Mucosa of rectum (tissue), 2 donors: ENCODE measurements at regions not wholly inside any gene's neighbourhood (a gene's known extent, or its start where the extent isn't known, plus 50 kb on each side); places are given as distances from the start of the nearest gene placed in this dataset.

Experiments used
- H3K27ac ChIP-seq, 2 donors: one replicate each; pipeline ENCODE4 v1.7.0; 2013; ENCODE audit warnings: inconsistent platforms in 2 of 2, low read depth in 2 of 2, low read length in 2 of 2
- H3K27me3 ChIP-seq, 2 donors: one replicate each; pipeline ENCODE4 v1.7.0; 2013; ENCODE audit warnings: low read length in 2 of 2; ENCODE audit not compliant: control insufficient read depth in 2 of 2, insufficient read depth in 2 of 2
- H3K36me3 ChIP-seq, 2 donors: one replicate each; pipeline ENCODE4 v1.7.0; 2013; ENCODE audit warnings: low read length in 2 of 2; ENCODE audit not compliant: control insufficient read depth in 2 of 2, insufficient read depth in 2 of 2
- H3K4me1 ChIP-seq, 2 donors: one replicate each; pipeline ENCODE4 v1.7.0; 2013; ENCODE audit warnings: low read length in 2 of 2, mild to moderate bottlenecking in 1 of 2; ENCODE audit not compliant: control insufficient read depth in 2 of 2, insufficient read depth in 2 of 2
- H3K4me3 ChIP-seq, 2 donors: one replicate each; pipeline ENCODE4 v1.7.0; 2013; ENCODE audit warnings: low read length in 2 of 2
- H3K9ac ChIP-seq, 2 donors: one replicate each; pipeline ENCODE4 v1.7.0; 2013; ENCODE audit warnings: low read length in 2 of 2, low read depth in 1 of 2, mild to moderate bottlenecking in 1 of 2
- H3K9me3 ChIP-seq, 2 donors: one replicate each; pipeline ENCODE4 v1.7.0; 2013; ENCODE audit warnings: low read length in 2 of 2; ENCODE audit not compliant: control insufficient read depth in 2 of 2
- donor health status: healthy.
- donor health status: Normal muscosa, but diverticular disease.

- Histone ChIP-seq H3K36me3 (no peaks in the 10 kb centered on the region), H3K9ac (no peak overlapping the region), H3K27me3 (no peaks in the 10 kb centered on the region), H3K9me3 (no peaks in the 10 kb centered on the region), H3K4me3 (no peak overlapping the region), H3K4me1 (no peaks in the 10 kb centered on the region), H3K27ac (no peak overlapping the region)
These were observed 151.4 kb downstream of the CHRM3 start for GRCh38 chr1:239537795-239538194.

- H3K27me3 ChIP-seq, result no peaks in the 10 kb centered on the region
- no peaks in the 10 kb centered on the region for H3K9me3 ChIP-seq
- H3K4me1 ChIP-seq, result no peaks in the 10 kb centered on the region
- no peak overlapping the region for H3K4me3 ChIP-seq
- H3K27ac ChIP-seq, result no peak overlapping the region
- no peak overlapping the region for H3K9ac ChIP-seq
- no peaks in the 10 kb centered on the region for H3K36me3 ChIP-seq
These were observed 152.0 kb downstream of the CHRM3 start for GRCh38 chr1:239538239-239538988.

GRCh38 chr1:239539051-239539450 lies 152.7 kb downstream of the CHRM3 start:
- no peak overlapping the region for H3K9ac ChIP-seq
- no peak overlapping the region for H3K4me3 ChIP-seq
- H3K36me3 ChIP-seq, result no peaks in the 10 kb centered on the region
- H3K9me3 ChIP-seq, result no peaks in the 10 kb centered on the region
- H3K4me1 ChIP-seq, result no peaks in the 10 kb centered on the region
- no peak overlapping the region for H3K27ac ChIP-seq
- no peaks in the 10 kb centered on the region for H3K27me3 ChIP-seq

- Histone ChIP-seq H3K4me1 (no peaks in the 10 kb centered on the region), H3K27ac (no peak overlapping the region), H3K9me3 (no peaks in the 10 kb centered on the region), H3K36me3 (no peaks in the 10 kb centered on the region), H3K27me3 (no peaks in the 10 kb centered on the region), H3K4me3 (no peak overlapping the region), H3K9ac (no peak overlapping the region)
These were observed 153.4 kb downstream of the CHRM3 start for GRCh38 chr1:239539812-239540211.

GRCh38 chr1:239543873-239544272 lies 157.5 kb downstream of the CHRM3 start:
- H3K9me3 ChIP-seq, result no peaks in the 10 kb centered on the region
- H3K36me3 ChIP-seq, result no peaks in the 10 kb centered on the region
- H3K9ac ChIP-seq, result no peak overlapping the region
- no peak overlapping the region for H3K27ac ChIP-seq
- no peaks in the 10 kb centered on the region for H3K4me1 ChIP-seq
- no peak overlapping the region for H3K4me3 ChIP-seq
- no peaks in the 10 kb centered on the region for H3K27me3 ChIP-seq

GRCh38 chr1:239545466-239545865 lies 159.1 kb downstream of the CHRM3 start:
- Histone ChIP-seq H3K4me3 (no peak overlapping the region), H3K9ac (no peak overlapping the region), H3K9me3 (no peaks in the 10 kb centered on the region), H3K36me3 (no peaks in the 10 kb centered on the region), H3K27ac (no peak overlapping the region), H3K4me1 (no peaks in the 10 kb centered on the region), H3K27me3 (no peaks in the 10 kb centered on the region)

- peak overlapping the region in 1 of 2 donors; percentile 20 for H3K4me3 ChIP-seq
- no peaks in the 10 kb centered on the region for H3K9me3 ChIP-seq
- no peak overlapping the region for H3K9ac ChIP-seq
- no peaks in the 10 kb centered on the region for H3K27me3 ChIP-seq
- H3K27ac ChIP-seq, result no peak overlapping the region
- H3K36me3 ChIP-seq, result no peaks in the 10 kb centered on the region
- H3K4me1 ChIP-seq, result no peaks in the 10 kb centered on the region
These were observed 161.6 kb downstream of the CHRM3 start for GRCh38 chr1:239547987-239548386.

- Histone ChIP-seq H3K4me1 (no peaks in the 10 kb centered on the region), H3K27me3 (no peaks in the 10 kb centered on the region), H3K4me3 (no peak overlapping the region), H3K36me3 (no peaks in the 10 kb centered on the region), H3K9me3 (no peaks in the 10 kb centered on the region), H3K27ac (no peak overlapping the region), H3K9ac (no peak overlapping the region)
These were observed 163.8 kb downstream of the CHRM3 start for GRCh38 chr1:239550178-239550577.

- H3K9me3 ChIP-seq, result no peaks in the 10 kb centered on the region
- no peaks in the 10 kb centered on the region for H3K27me3 ChIP-seq
- no peak overlapping the region for H3K4me3 ChIP-seq
These were observed 169.0 kb downstream of the CHRM3 start for GRCh38 chr1:239555350-239555749.

GRCh38 chr1:239558559-239558958 lies 172.2 kb downstream of the CHRM3 start:
- H3K36me3 ChIP-seq, result no peaks in the 10 kb centered on the region

More at GRCh38 chr1:239555350-239555749, 169.0 kb downstream of the CHRM3 start:
- Histone ChIP-seq H3K4me1 (no peaks in the 10 kb centered on the region), H3K27ac (no peak overlapping the region), H3K9ac (no peak overlapping the region), H3K36me3 (no peaks in the 10 kb centered on the region)

More at GRCh38 chr1:239558559-239558958, 172.2 kb downstream of the CHRM3 start:
- H3K27ac ChIP-seq, result no peak overlapping the region
- no peaks in the 10 kb centered on the region for H3K9me3 ChIP-seq
- H3K27me3 ChIP-seq, result no peaks in the 10 kb centered on the region
- no peak overlapping the region for H3K9ac ChIP-seq
- H3K4me3 ChIP-seq, result no peak overlapping the region
- H3K4me1 ChIP-seq, result no peaks in the 10 kb centered on the region
